LHCN-M2 (cell line): ENCODE measurements at regions not wholly inside any gene's neighbourhood (a gene's known extent, or its start where the extent isn't known, plus 50 kb on each side); places are given as distances from the start of the nearest gene placed in this dataset.
A peak's percentile ranks its signal among the peaks of the same experiment; 100 is the strongest.

Experiments used
- DNase-seq: peaks from one replicate; pipeline ENCODE4 v3.0.0-alpha.2; 2012; ENCODE audit warnings: low read depth

- DNase-seq: no peak
Observed at GRCh38 chr2:144281476-144281875, 238.4 kb downstream of the ZEB2 start.

- DNase-seq: no peak
Observed at GRCh38 chr2:144280009-144280408, 239.9 kb downstream of the ZEB2 start.

GRCh38 chr2:144279165-144279564 lies 240.8 kb downstream of the ZEB2 start:
- DNase-seq: no peak

GRCh38 chr2:144277622-144278354 lies 242.1 kb downstream of the ZEB2 start:
- no peak for DNase-seq

GRCh38 chr2:144275340-144275739 lies 244.6 kb downstream of the ZEB2 start:
- no peak for DNase-seq

- DNase-seq: no peak
Observed at GRCh38 chr2:144274131-144274530, 245.8 kb downstream of the ZEB2 start.

- DNase-seq: no peak
Observed at GRCh38 chr2:144270951-144271350, 249.0 kb downstream of the ZEB2 start.

- DNase-seq: no peak
Observed at GRCh38 chr2:144268036-144268678, 251.8 kb downstream of the ZEB2 start.

GRCh38 chr2:144267239-144267638 lies 252.7 kb downstream of the ZEB2 start:
- no peak for DNase-seq

GRCh38 chr2:144265654-144266053 lies 254.3 kb downstream of the ZEB2 start:
- no peak for DNase-seq

GRCh38 chr2:144261966-144262365 lies 258.0 kb downstream of the ZEB2 start:
- no peak for DNase-seq

- DNase-seq: no peak
Observed at GRCh38 chr2:144261336-144261735, 258.6 kb downstream of the ZEB2 start.

GRCh38 chr2:144259332-144259731 lies 260.6 kb downstream of the ZEB2 start:
- peak; percentile 12 for DNase-seq

- no peak for DNase-seq
Observed at GRCh38 chr2:144258154-144258553, 261.8 kb downstream of the ZEB2 start.

GRCh38 chr2:144256996-144257707 lies 262.8 kb downstream of the ZEB2 start:
- DNase-seq: peak; percentile 61

GRCh38 chr2:144254342-144255235 lies 265.3 kb downstream of the ZEB2 start:
- no peak for DNase-seq

- no peak for DNase-seq
Observed at GRCh38 chr2:144253743-144254142, 266.2 kb downstream of the ZEB2 start.

- DNase-seq: no peak
Observed at GRCh38 chr2:144252694-144253093, 267.2 kb downstream of the ZEB2 start.

GRCh38 chr2:144249035-144249637 lies 270.8 kb downstream of the ZEB2 start:
- no peak for DNase-seq

- no peak for DNase-seq
Observed at GRCh38 chr2:144248350-144249034, 271.4 kb downstream of the ZEB2 start.

- no peak for DNase-seq
Observed at GRCh38 chr2:144244938-144245337, 275.0 kb downstream of the ZEB2 start.
